NCI-H2196 (cell line): ENCODE measurements at regions not wholly inside any gene's neighbourhood (a gene's known extent, or its start where the extent isn't known, plus 50 kb on each side); places are given as distances from the start of the nearest gene placed in this dataset.

Source experiments
- DNase-seq: peaks from one replicate; lab custom pipeline; 2025; ENCODE audit not compliant: unreplicated experiment; lab: John Stamatoyannopoulos, UW

GRCh38 chr3:153313302-153313965 lies 151.4 kb downstream of the RAP2B start:
- DNase-seq, result no peak

- no peak for DNase-seq
Measured at GRCh38 chr3:153314038-153314437, 152.0 kb downstream of the RAP2B start.

DNA sequence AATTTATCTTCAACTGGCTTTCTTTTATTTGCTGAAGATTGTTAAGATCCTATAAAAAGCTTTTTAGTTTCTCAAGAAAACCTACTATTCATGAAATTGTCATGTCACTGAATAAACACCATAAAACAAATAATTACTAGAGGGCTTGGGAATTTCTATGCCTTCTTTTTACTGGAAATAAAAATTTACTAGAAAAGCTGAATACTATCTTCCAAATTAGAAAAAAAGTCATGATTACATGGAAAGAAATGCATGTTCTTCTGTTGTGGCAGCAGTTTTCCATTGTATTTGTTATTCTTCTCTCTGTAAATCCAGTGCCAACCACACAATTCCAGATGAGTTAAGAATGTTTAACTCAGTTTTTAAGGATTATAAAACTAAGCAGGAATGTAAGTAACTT lies 153.8 kb downstream of the RAP2B start:
- no peak for DNase-seq

DNA sequence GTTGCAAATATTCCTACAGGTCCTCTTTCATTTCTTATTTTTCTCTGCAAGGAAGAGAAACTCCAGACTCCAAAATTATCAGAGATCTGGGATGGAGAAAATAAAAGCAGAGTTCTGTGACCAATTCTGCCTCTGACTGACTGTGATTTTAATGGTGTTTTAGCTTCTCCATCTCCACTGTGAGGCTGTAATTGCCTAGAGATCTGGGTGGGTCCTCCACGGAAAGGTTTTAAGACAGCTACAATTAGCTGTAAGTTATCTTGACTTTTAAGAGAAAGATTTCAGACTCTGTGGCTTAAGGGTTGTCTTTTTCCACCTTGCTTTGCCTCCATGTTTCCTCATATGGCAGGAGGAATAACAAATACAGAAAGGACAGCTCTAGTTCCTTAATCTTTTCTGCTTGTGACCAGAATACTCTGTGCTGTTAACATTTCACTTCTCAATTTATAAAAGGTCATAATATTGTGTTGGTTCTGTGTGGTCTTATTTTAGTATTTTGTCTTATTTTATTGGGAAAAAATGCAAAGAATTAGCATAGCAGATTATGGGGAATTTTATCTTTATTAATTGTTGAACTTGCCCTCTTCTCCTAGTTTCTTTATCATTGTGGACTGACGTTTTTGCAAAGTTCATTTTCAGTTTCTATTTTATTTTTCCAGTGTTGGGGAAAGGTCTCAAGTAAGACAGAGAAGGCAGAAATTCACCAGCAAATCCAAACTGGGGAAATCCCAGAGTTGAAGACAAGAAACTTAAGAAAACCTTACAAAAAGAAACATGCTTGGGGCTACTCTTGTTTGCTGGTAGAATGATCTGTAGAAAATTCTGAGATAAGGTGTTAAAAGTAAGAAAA lies 157.9 kb downstream of the RAP2B start:
- no peak for DNase-seq

- no peak for DNase-seq
Measured at GRCh38 chr3:153320585-153321128, 158.6 kb downstream of the RAP2B start.

- DNase-seq, result no peak
Measured at GRCh38 chr3:153328690-153329089, 166.7 kb downstream of the RAP2B start.

GRCh38 chr3:153330901-153331300 lies 168.9 kb downstream of the RAP2B start:
- no peak for DNase-seq

- no peak for DNase-seq
Measured at GRCh38 chr3:153331676-153332075, 169.7 kb downstream of the RAP2B start.

DNA sequence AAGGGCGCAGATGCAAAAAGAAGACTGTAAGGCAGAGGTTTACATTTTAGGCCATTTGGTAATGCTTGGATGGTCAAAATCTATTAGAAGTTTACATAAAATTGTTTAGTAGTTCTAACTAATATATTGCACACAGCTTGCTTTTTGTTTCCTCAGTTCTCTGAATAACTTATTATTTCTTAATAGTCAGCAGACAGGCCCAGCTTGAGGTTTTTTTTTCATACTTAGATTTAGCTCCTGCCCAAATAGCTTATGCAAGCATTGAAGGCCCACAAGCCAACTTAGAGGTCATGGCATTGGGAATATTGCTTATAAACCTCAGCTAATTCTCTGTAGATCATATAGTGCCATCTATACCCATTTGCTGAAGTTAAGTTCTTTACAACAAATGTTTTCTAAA lies 172.5 kb downstream of the RAP2B start:
- no peak for DNase-seq

DNA sequence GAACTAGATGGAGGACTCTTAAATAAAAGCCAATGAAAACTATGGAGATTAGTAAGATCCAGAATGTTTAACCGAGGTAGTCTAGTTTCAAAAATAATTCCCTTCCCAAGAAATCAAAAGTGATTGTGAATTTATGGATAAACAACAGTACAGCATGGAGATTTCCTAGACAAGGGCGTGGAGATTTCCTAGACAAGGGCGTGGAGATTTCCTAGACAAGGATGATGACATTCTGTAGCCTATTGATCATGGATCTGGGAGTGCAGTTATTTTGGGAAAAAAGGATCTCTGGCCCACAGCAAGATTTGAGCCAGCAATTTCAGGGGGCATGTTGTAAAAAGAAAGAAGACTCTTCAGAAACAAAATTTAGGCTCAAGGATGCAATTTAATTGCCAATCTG lies 175.3 kb downstream of the RAP2B start:
- no peak for DNase-seq

DNA sequence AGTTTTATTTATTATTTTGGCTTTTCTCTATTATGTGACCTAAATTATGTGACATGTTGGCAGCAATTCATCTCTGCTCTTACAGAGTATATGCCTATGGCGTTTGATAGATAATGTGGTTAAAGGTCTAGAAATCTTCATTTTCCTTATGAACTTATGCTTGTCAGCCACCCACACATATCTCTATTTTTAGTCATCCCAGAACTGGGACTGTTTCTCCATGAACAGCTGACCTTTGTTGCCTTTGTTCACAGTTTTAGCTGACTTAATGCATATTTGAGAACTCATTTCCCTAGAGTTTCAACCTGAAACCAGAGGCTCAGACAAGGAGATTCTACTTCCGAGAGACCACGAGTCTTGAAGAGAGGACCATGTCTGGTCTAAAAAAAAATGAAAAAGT lies 176.5 kb downstream of the RAP2B start:
- no peak for DNase-seq

GRCh38 chr3:153339065-153339464 lies 177.0 kb downstream of the RAP2B start:
- DNase-seq, result no peak

- DNase-seq, result no peak
Measured at GRCh38 chr3:153343988-153344782, 182.2 kb downstream of the RAP2B start.

DNA sequence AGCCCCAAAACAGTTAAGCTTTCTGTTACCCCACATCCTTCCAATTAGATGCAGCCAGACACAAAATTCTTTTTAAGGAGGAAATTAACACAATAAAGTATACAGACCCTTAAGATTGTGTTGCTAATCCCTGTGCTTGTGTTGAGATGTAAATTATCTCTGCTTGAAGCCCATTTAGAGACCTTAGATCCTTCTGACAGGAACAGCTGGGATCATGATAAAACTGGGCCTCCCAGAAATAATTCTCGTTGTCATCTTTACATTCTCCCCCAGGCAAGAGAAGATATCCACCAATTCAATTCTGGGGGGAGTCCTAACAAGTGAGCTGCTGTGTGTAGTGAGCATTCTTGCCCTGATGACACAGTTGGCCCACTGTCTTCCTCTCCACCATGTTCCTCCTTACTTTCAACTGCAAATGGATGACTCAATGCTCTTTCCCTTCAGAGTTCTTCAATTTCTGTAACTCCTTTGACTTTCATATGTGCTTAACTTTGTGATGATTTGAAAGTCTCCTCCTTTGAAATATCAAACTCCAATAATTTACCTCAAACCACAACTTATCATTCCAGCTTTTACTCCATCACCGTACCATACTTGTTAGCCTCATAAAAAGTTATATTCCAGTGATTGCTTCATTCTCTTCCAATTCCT lies 186.6 kb downstream of the RAP2B start:
- DNase-seq, result no peak

- no peak for DNase-seq
Measured at GRCh38 chr3:153349108-153349499, 187.1 kb downstream of the RAP2B start.

DNA sequence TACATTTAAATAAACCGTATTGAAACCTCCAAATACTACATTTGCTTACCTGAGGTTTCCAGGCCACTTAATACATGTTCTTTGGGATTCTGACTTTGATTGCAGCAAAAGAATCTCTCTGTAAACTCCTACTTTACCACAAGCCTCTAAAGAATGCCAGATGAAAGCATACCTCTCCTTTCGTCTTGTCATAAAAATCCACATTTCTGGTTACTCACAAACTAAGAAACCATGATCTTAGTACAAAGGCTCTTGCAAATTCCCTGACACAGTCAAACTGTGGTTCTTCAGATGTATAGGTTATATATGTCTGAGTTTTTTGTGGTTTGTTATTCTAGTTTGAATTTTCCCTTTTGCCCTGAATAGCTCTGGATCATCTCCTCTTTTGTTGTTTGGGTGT lies 188.4 kb downstream of the RAP2B start:
- DNase-seq, result no peak

DNA sequence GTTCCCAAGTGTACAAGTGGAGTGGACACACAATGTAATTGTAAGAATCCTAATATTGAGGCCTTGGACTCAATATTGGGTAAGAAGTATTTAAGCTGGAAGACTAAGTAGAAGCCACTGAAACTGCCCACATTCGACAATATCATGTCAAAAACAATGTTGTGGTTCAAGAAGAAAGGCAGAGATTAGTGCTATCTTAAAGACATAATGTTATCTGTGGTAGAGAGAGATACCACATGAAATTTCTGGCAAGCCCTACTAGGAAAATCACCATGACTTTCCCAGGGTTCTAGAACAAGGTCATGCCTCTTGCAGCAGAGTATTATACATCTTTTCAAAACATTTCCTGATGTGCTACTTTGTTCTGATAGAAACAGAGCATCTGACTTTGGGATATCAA lies 192.6 kb downstream of the RAP2B start:
- DNase-seq, result no peak

DNA sequence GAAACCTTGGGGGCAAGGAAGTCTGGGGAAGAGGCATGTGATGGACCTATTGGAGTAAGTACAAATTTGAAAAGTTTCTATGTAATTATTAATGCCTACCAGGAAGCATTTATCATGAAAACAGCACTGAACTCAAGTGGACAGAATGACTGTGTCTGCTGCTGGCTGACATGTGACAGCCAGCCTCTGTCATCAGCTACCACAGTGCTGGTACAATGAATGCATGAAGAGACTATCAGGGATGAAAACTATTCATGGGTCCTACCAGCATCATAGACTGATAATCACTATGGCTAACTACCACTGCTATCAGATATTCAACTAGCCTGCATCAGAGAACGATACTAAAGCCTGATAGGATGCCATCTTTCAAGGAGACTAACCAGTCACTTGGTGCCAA lies 193.5 kb downstream of the RAP2B start:
- DNase-seq, result no peak

DNA sequence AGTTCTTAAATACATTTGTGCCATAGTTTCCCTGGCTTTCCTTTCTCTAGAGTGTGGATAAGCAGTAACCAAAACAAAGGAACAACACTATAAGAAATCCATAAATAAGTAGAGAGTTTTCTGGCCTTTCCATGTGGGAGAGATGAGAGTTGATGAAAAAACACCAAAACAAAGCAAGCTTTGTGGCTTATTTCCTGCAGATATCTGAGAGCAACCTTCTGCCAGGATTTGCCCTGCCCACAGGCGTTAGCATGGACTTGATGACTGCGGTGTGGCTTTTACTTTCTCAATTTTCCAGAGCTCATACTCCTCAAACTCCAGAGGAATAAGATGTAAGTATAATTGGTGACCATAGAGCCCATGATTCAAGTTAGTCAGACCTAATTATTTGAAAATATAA lies 194.9 kb downstream of the RAP2B start:
- no peak for DNase-seq

DNA sequence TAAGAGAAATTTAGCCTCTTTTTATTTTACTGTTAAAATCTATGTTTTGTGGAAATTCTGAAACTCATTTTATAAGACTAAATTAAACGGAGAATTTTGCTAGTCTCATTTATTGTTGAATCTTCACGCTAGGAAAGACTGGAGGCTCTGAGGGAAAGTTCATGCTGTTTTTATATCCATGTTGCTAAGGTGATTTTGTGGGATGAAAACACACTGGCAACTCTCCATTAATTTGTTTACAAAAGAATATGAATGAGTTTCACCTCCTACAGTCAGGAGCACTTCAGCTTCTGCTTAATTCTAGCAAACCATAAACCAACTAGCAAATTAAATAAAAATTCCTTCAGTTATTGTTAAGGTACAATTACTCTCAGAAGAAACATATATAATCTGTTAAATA lies 195.4 kb downstream of the RAP2B start:
- no peak for DNase-seq
